OCI-LY1 (cell line): ENCODE measurements at regions not wholly inside any gene's neighbourhood (a gene's known extent, or its start where the extent isn't known, plus 50 kb on each side); places are given as distances from the start of the nearest gene placed in this dataset.
"Not testable (repeated sequence)": the region's sequence is repeated elsewhere in the genome, so short reads cannot be mapped to it uniquely, and the experiment has no call there.

Experiments used
- H2AFZ ChIP-seq: fragments of 200-600 bp; sonication (generic), shearing (Covaris generic); 2 replicates; pipeline ENCODE4 v1.6.0; 2014; ENCODE audit warnings: antibody characterized with exemption, mild to moderate bottlenecking, low read length
- H3F3A ChIP-seq: fragments of 200-600 bp; sonication (generic), shearing (Covaris generic); 2 replicates; pipeline ENCODE4 v1.6.0; 2014; ENCODE audit warnings: mild to moderate bottlenecking, antibody characterized with exemption, low read length, moderate library complexity; ENCODE audit not compliant: insufficient read depth
- H3K27ac ChIP-seq: fragments of 200-600 bp; sonication (generic); 2 replicates; pipeline ENCODE4 v1.5.1; 2014; ENCODE audit warnings: low read length, mixed run types, mild to moderate bottlenecking, low read depth; ENCODE audit not compliant: poor library complexity, severe bottlenecking
- H3K27me3 ChIP-seq: fragments of 200-600 bp; sonication (generic); 2 replicates; pipeline ENCODE4 v1.6.0; 2014; ENCODE audit warnings: antibody characterized with exemption, mild to moderate bottlenecking, low read length, moderate library complexity; ENCODE audit not compliant: insufficient read depth
- H3K36me3 ChIP-seq: fragments of 200-600 bp; sonication (generic); 2 replicates; pipeline ENCODE4 v1.6.1; 2014; ENCODE audit warnings: mild to moderate bottlenecking, antibody characterized with exemption, low read length, moderate library complexity, mixed read lengths; ENCODE audit not compliant: insufficient read depth
- H3K4me1 ChIP-seq: fragments of 200-600 bp; sonication (generic); 2 replicates; pipeline ENCODE4 v1.5.1; 2014; ENCODE audit warnings: mild to moderate bottlenecking, low read length, moderate library complexity; ENCODE audit not compliant: insufficient read depth, severe bottlenecking
- H3K4me2 ChIP-seq: fragments of 200-600 bp; sonication (generic), shearing (Covaris generic); 2 replicates; pipeline ENCODE4 v1.6.1; 2014; ENCODE audit warnings: low read length
- H3K4me3 ChIP-seq: fragments of 200-600 bp; sonication (generic); 2 replicates; pipeline ENCODE4 v1.5.1; 2014; ENCODE audit warnings: low read length, low read depth, mild to moderate bottlenecking, mixed read lengths; ENCODE audit not compliant: poor library complexity, severe bottlenecking
- H3K79me2 ChIP-seq: fragments of 200-600 bp; shearing (Covaris generic); 2 replicates; pipeline ENCODE4 v1.6.1; 2016; ENCODE audit warnings: mixed run types, low read length, mixed read lengths; ENCODE audit not compliant: insufficient read depth
- H3K9ac ChIP-seq: fragments of 200-600 bp; sonication (generic), shearing (Covaris generic); 2 replicates; pipeline ENCODE4 v1.6.1; 2014; ENCODE audit warnings: mild to moderate bottlenecking, low read length, mixed read lengths
- H3K9me2 ChIP-seq: fragments of 200-600 bp; sonication (generic), shearing (Covaris generic); 2 replicates; pipeline ENCODE4 v1.6.1; 2014; ENCODE audit warnings: low read depth, mild to moderate bottlenecking, low read length, mixed read lengths
- H3K9me3 ChIP-seq: fragments of 200-600 bp; shearing (Covaris generic); 2 replicates; pipeline ENCODE4 v1.6.1; 2014; ENCODE audit warnings: low read length, mixed read lengths
- H4K20me1 ChIP-seq: fragments of 200-600 bp; sonication (generic), shearing (Covaris generic); 2 replicates; pipeline ENCODE4 v1.6.0; 2016; ENCODE audit warnings: mild to moderate bottlenecking, low read length; ENCODE audit not compliant: insufficient read depth
- EZH2 ChIP-seq: fragments of 200-600 bp; sonication (generic), shearing (Covaris generic); IDR thresholded peaks from 2 replicates; pipeline ENCODE4 v1.8.0; 2017; ENCODE audit warnings: borderline replicate concordance, mixed run types, mild to moderate bottlenecking, antibody characterized with exemption, low read length, moderate library complexity, mixed read lengths
- TF ChIP-seq, protein P1 (sequence below): fragments of 200-600 bp; sonication (generic), shearing (Covaris generic); IDR thresholded peaks from 2 replicates; pipeline ENCODE4 v1.5.1; 2017; ENCODE audit warnings: mild to moderate bottlenecking, antibody characterized with exemption, low read length, moderate library complexity, mixed read lengths

DNA sequence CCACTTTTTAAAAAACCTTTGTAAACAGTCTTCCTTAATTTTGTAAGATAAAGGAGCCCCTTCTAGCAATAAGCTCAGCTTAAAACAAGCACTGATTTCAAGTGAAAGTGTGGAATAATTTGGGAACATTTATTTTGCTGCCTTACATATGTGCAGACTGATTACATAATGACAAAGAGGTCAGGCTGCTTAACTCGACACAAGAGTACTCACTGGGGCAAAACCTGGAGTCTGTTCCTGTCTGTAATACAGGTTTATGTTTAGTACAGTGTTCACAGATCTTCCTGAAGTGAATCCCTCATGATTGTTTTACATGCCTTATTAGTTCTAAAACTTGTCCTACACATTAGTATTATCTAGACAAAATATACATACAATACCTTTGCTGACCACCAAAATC lies 609.8 kb downstream of the LMO7 start:
- no peak overlapping the region for H3K4me3 ChIP-seq
- H3F3A ChIP-seq = no peaks in the 10 kb centered on the region
- H3K36me3 ChIP-seq = no peaks in the 10 kb centered on the region
- H3K27me3 ChIP-seq = no peaks in the 10 kb centered on the region
- no peak overlapping the region for H3K27ac ChIP-seq
- no peak for TF ChIP-seq EZH2
- H3K79me2 ChIP-seq = no peaks in the 10 kb centered on the region
- H3K4me1 ChIP-seq = no peaks in the 10 kb centered on the region
- no peaks in the 10 kb centered on the region for H3K9me2 ChIP-seq
- H3K9ac ChIP-seq = no peak overlapping the region
- no peaks in the 10 kb centered on the region for H4K20me1 ChIP-seq
- H2AFZ ChIP-seq = no peak overlapping the region
- H3K4me2 ChIP-seq = no peak overlapping the region
- H3K9me3 ChIP-seq = no peaks in the 10 kb centered on the region

DNA sequence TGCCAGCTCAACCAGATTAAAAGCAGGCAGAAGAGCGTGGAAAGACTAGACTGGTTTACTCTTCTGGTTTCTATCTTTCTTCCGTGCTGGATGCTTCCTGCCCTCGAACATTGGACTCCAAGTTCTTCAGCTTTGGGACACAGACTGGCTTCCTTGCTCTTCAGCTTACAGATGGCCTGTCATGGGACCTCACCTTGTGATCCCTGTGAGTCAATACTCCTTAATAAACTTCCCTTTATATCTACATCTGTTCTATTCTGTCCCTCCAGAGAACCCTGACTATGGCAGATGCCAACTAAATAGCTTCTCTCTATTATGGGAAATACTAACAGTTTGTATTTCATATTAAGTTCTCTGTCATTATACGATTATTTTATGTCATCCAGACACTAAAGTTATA lies 609.1 kb downstream of the LMO7 start:
- Histone ChIP-seq H3K9ac (no peak overlapping the region), H3K4me3 (no peak overlapping the region), H3K36me3 (no peaks in the 10 kb centered on the region), H3F3A (no peaks in the 10 kb centered on the region), H3K27ac (no peak overlapping the region), H3K79me2 (no peaks in the 10 kb centered on the region), H4K20me1 (no peaks in the 10 kb centered on the region), H3K4me1 (no peaks in the 10 kb centered on the region), H2AFZ (no peak overlapping the region), H3K27me3 (no peaks in the 10 kb centered on the region), H3K9me2 (no peaks in the 10 kb centered on the region), H3K9me3 (no peaks in the 10 kb centered on the region), H3K4me2 (no peak overlapping the region)
- TF ChIP-seq, protein P1, sequence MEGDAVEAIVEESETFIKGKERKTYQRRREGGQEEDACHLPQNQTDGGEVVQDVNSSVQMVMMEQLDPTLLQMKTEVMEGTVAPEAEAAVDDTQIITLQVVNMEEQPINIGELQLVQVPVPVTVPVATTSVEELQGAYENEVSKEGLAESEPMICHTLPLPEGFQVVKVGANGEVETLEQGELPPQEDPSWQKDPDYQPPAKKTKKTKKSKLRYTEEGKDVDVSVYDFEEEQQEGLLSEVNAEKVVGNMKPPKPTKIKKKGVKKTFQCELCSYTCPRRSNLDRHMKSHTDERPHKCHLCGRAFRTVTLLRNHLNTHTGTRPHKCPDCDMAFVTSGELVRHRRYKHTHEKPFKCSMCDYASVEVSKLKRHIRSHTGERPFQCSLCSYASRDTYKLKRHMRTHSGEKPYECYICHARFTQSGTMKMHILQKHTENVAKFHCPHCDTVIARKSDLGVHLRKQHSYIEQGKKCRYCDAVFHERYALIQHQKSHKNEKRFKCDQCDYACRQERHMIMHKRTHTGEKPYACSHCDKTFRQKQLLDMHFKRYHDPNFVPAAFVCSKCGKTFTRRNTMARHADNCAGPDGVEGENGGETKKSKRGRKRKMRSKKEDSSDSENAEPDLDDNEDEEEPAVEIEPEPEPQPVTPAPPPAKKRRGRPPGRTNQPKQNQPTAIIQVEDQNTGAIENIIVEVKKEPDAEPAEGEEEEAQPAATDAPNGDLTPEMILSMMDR = no peak
- TF ChIP-seq EZH2 = no peak

DNA sequence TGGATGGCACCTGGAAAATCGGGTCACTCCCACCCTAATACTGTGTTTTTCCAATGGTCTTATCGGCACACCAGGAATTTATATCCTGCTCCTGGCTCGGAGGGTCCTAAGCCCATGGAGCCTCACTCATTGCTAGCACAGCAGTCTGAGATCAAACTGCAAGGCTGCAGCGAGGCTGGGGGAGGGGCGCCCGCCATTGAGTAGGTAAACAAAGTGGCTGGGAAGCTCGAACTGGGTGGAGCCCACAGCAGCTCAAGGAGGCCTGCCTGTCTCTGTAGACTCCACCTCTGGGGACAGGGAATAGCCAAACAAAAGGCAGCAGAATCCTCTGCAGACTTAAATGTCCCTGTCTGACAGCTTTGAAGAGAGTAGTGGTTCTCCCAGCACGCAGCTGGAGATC lies 607.0 kb downstream of the LMO7 start:
- not testable (repeated sequence) for H2AFZ ChIP-seq, H3K27me3 ChIP-seq, H3F3A ChIP-seq, H3K4me2 ChIP-seq, H3K79me2 ChIP-seq, H3K4me3 ChIP-seq, H3K9ac ChIP-seq, H3K4me1 ChIP-seq, H3K9me3 ChIP-seq, H3K9me2 ChIP-seq, H3K27ac ChIP-seq, H3K36me3 ChIP-seq, H4K20me1 ChIP-seq

DNA sequence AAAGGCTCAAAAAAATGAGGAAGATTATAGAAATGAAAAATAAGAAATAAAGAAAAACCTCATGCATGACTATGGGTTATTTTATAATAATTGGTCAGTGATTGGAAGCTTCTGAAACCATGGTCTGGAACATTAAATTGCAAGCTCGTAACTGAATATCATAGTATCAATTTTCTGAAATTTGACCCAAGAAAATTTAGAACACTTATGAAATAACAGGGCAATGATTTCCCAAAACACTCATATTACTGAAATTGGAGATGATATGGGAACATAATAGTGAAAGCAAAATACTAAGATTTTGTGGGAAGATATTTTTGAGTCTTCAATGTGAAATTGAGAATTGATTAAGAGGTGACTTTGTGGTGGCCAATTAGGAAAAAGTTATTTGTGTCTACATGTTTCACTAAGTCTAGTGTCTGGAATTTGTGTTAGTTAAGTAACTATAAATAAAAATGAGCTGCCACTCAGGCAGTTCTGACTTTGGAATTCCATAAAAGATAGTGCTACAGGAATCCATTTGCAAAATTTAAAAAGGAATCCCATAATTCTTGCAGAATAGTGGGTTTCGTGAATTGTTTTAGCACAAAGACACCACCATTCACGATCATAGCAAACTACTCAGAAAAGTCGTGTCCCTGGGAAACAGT lies 603.0 kb downstream of the LMO7 start:
- H4K20me1 ChIP-seq = no peaks in the 10 kb centered on the region
- H3K9me3 ChIP-seq = no peaks in the 10 kb centered on the region
- H3K27ac ChIP-seq = no peak overlapping the region
- no peaks in the 10 kb centered on the region for H3K79me2 ChIP-seq
- no peak overlapping the region for H3K9ac ChIP-seq
- no peak overlapping the region for H2AFZ ChIP-seq
- no peaks in the 10 kb centered on the region for H3K27me3 ChIP-seq
- no peak overlapping the region for H3K4me3 ChIP-seq
- TF ChIP-seq EZH2 = no peak
- TF ChIP-seq, protein P1 = no peak
- no peaks in the 10 kb centered on the region for H3K36me3 ChIP-seq
- H3K9me2 ChIP-seq = no peaks in the 10 kb centered on the region
- no peaks in the 10 kb centered on the region for H3F3A ChIP-seq
- no peak overlapping the region for H3K4me2 ChIP-seq
- H3K4me1 ChIP-seq = no peaks in the 10 kb centered on the region
